Right lobe of liver (tissue), 6 donors: ENCODE measurements at regions not wholly inside any gene's neighbourhood (a gene's known extent, or its start where the extent isn't known, plus 50 kb on each side); places are given as distances from the start of the nearest gene placed in this dataset.

ENCODE experiments used
- ATAC-seq, 4 donors: fragments of 200-7000 bp; cut with Tn5 transposase; one replicate each; pipeline ENCODE4 v1.9.1; 2020; ENCODE audit warnings: mild to moderate bottlenecking in 4 of 4, moderate library complexity in 4 of 4
- DNase-seq, 3 donors: peaks; one replicate each; pipeline ENCODE4 v3.0.0-alpha.2; 2020
- H3K27ac ChIP-seq, 3 donors: fragments of 200-600 bp; one replicate each; pipeline ENCODE4 v1.8.0; 2022
- H3K27me3 ChIP-seq, 2 donors: fragments of 200-600 bp; one replicate each; pipeline ENCODE4 v1.8.0; 2022
- H3K36me3 ChIP-seq, 4 donors: fragments of 200-600 bp; sonication (generic) in 1 of 4; one replicate each; pipeline versions ENCODE4 v1.5.1 to v1.8.0; 2017 to 2022; ENCODE audit warnings: control low read depth in 1 of 4
- H3K4me1 ChIP-seq, 4 donors: fragments of 200-600 bp; sonication (generic) in 1 of 4; one replicate each; pipeline versions ENCODE4 v1.5.1 to v1.8.0; 2017 to 2022; ENCODE audit warnings: control low read depth in 1 of 4
- H3K4me3 ChIP-seq, 3 donors: fragments of 200-600 bp; one replicate each; pipeline ENCODE4 v1.8.0; 2022
- H3K9me3 ChIP-seq, 4 donors: fragments of 200-600 bp; sonication (generic) in 1 of 4; one replicate each; pipeline versions ENCODE4 v1.5.1 to v1.8.0; 2017 to 2022; ENCODE audit warnings: control low read depth in 1 of 4
- POLR2A ChIP-seq: fragments of 450-650 bp; IDR thresholded peaks from one replicate; pipeline ENCODE4 v1.6.1; 2017; ENCODE audit warnings: antibody characterized with exemption, mild to moderate bottlenecking
- WGBS: methylation state at CpG from one replicate; pipeline ENCODE4 v1.1.6; 2018; ENCODE audit warnings: low coverage, low lambda C conversion rate; ENCODE audit not compliant: insufficient coverage; ENCODE audit errors: missing lambda C conversion rate; 5-methylcytosine and 5-hydroxymethylcytosine counted together
- intact Hi-C, 2 donors: fragments of 100-400 bp; cut with DNase I; formaldehyde crosslinking; loops; one replicate each; pipeline versions ENCODE4 v1.11.2 to v1.14.1; 2022
- TF ChIP-seq, protein P1 (sequence below), 4 donors: fragments of 200-600 bp in 3 of 4; fragments of 450-650 bp in 1 of 4; IDR thresholded peaks; one replicate each; pipeline versions ENCODE4 v1.5.1 to v1.8.0; 2016 to 2022; ENCODE audit warnings: antibody characterized with exemption in 4 of 4, mild to moderate bottlenecking in 2 of 4
- donor health status: DM: no; HTN: yes; CAD: no.
- donor health status: DM: no; HTN: no; CAD: no.
- donor health status: DM: no; HTN: no; CAD: no.
- donor health status: DM: no; HTN: yes; CAD: no.
- donor health status: DM: no; HTN: yes; CAD: no.

DNA sequence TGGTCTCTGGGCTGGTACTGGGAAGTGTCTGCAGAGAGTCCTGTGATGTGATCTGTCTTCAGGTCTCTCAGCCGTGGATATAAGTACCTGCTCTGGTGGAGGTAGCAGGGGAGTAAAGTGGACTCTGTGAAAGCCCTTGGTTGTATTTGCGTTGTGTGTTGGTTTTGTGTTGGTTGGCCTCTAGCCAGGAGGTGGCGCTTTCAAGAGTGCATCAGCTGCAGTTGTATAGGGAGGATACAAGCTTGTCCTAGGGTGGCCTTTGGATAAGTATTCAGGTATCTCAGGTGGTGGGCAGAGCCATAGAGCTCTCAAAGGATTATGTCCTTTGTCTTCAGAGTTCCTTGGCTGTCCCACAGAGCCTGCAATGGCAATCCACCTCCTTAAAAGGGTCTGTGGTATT, 111.6 kb downstream of the MAGEB17 start:
- Histone ChIP-seq H3K27ac (no peak overlapping the region), H3K27me3 (no peaks in the 10 kb centered on the region), H3K36me3 (no peaks in the 10 kb centered on the region), H3K9me3 (no peaks in the 10 kb centered on the region), H3K4me1 (no peaks in the 10 kb centered on the region), H3K4me3 (no peak overlapping the region)
- DNase-seq = no peak
- 35% methylated on average over 3 of the region's 3 CpGs for WGBS
- no peak for ATAC-seq
- TF ChIP-seq POLR2A = no peak
- TF ChIP-seq, protein P1, sequence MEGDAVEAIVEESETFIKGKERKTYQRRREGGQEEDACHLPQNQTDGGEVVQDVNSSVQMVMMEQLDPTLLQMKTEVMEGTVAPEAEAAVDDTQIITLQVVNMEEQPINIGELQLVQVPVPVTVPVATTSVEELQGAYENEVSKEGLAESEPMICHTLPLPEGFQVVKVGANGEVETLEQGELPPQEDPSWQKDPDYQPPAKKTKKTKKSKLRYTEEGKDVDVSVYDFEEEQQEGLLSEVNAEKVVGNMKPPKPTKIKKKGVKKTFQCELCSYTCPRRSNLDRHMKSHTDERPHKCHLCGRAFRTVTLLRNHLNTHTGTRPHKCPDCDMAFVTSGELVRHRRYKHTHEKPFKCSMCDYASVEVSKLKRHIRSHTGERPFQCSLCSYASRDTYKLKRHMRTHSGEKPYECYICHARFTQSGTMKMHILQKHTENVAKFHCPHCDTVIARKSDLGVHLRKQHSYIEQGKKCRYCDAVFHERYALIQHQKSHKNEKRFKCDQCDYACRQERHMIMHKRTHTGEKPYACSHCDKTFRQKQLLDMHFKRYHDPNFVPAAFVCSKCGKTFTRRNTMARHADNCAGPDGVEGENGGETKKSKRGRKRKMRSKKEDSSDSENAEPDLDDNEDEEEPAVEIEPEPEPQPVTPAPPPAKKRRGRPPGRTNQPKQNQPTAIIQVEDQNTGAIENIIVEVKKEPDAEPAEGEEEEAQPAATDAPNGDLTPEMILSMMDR (IDR thresholded peaks at IDR 0.05) = no peak
- intact Hi-C loops = no loop called here

DNA sequence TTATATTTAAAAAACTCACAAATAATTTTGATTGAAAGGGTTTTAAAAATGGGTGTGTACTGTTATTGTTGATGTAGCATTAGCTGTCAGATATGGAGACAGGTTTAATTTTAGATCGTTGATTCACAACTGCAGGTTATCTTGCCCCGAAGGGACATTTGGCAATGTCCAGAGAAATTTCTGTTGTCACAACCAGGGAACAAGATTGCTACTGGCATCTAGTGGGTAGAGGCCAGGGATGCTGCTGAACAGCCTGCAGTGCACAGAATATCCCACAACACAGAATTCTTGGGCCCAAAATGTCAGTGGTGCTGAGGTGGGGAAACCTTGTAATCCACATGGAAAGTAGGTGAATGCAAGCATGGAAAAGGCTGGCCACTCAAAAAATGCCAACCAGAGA, 114.9 kb downstream of the MAGEB17 start:
- intact Hi-C loops = no loop called here
- DNase-seq (no peak), ATAC-seq (no peak)
- Histone ChIP-seq H3K4me1 (no peaks in the 10 kb centered on the region), H3K27me3 (no peaks in the 10 kb centered on the region), H3K9me3 (no peaks in the 10 kb centered on the region), H3K4me3 (no peak overlapping the region), H3K27ac (no peak overlapping the region), H3K36me3 (no peaks in the 10 kb centered on the region)
- WGBS = 65% methylated on average over 2 of the region's 2 CpGs
- TF ChIP-seq, protein P1 (IDR thresholded peaks at IDR 0.05) = no peak
- TF ChIP-seq POLR2A = no peak

DNA sequence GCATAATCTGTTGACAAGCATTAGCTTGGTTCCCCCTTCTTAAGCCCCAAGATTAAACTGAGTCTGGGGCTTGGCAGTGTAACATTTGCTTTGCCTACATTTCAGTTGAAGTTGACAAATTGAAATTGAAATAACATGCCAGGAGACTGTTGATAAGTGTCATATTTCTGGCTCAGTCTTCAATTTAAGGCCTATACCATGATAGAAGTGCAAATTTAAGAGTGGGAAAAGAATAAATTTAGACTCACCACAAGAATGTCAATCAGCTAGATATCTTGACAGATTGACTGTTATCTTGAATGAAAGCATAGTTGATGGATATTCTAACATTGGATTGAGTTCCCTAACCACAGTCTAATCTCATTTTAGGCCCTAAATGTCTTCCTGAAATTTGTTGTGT, 117.6 kb downstream of the MAGEB17 start:
- Histone ChIP-seq H3K36me3 (no peaks in the 10 kb centered on the region), H3K4me1 (no peaks in the 10 kb centered on the region), H3K27ac (no peak overlapping the region), H3K4me3 (no peak overlapping the region), H3K9me3 (no peaks in the 10 kb centered on the region), H3K27me3 (no peaks in the 10 kb centered on the region)
- intact Hi-C loops = no loop called here
- ATAC-seq = no peak
- TF ChIP-seq, protein P1 (IDR thresholded peaks at IDR 0.05) = no peak
- TF ChIP-seq POLR2A = no peak
- DNase-seq = no peak

DNA sequence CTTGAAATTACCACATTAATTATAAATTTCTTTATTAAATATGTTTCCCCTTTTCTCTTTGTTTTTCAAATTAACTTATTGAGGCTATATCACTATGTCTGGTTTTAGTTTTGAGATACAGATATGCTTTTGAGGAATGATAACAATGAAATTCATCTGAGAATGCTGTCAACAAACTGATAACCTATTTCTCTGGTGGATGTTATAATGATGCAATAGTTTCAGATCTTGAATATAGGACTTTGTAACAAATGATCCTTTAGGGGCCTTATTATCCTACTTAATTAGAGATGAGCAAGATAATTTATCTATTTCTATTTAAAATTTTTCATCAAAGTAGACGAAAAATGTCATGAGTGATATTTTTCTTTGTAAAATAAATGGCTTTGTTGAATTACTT, 123.7 kb downstream of the MAGEB17 start:
- TF ChIP-seq, protein P1 (IDR thresholded peaks at IDR 0.05) = no peak
- no peak for TF ChIP-seq POLR2A
- Histone ChIP-seq H3K4me3 (no peak overlapping the region), H3K36me3 (no peaks in the 10 kb centered on the region), H3K27me3 (no peaks in the 10 kb centered on the region), H3K4me1 (no peaks in the 10 kb centered on the region), H3K9me3 (no peaks in the 10 kb centered on the region), H3K27ac (no peak overlapping the region)
- WGBS = 60% methylated on average over 1 of the region's 1 CpG
- intact Hi-C loops = no loop called here
- DNase-seq = no peak
- no peak for ATAC-seq

DNA sequence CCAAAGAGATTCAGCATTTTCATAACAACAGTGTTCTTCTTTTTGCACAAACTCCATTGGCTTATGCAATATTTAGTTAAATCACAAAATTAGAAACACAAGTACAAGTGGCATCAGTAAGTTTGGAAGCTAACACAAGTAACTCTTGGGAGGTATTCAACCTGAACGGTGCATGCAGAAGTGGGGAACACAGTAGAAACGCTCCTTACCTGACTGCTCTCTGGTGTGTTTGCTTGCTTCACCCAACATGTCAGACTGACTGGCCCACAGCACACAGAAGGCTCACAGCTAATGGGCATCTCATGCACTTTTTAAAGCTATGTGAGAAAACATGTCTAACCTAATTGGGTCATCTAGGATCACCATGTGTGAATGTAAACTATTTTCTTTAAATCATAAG, 133.6 kb downstream of the MAGEB17 start:
- H3K9me3 ChIP-seq = no peaks in the 10 kb centered on the region
- intact Hi-C loops = no loop called here
- no peaks in the 10 kb centered on the region for H3K27me3 ChIP-seq
- no peak overlapping the region for H3K27ac ChIP-seq
- no peaks in the 10 kb centered on the region for H3K36me3 ChIP-seq
- H3K4me3 ChIP-seq = no peak overlapping the region
- ATAC-seq = no peak
- TF ChIP-seq, protein P1 (IDR thresholded peaks at IDR 0.05) = no peak
- no peak for TF ChIP-seq POLR2A
- no peaks in the 10 kb centered on the region for H3K4me1 ChIP-seq
- WGBS = 31% methylated on average over 2 of the region's 2 CpGs
- no peak for DNase-seq
